OCI-LY1 (cell line): ENCODE measurements at regions not wholly inside any gene's neighbourhood (a gene's known extent, or its start where the extent isn't known, plus 50 kb on each side); places are given as distances from the start of the nearest gene placed in this dataset.

Source experiments
- CTCF ChIP-seq: fragments of 200-600 bp; sonication (generic), shearing (Covaris generic); IDR thresholded peaks from 2 replicates; pipeline ENCODE4 v1.5.1; 2017; ENCODE audit warnings: mild to moderate bottlenecking, antibody characterized with exemption, low read length, moderate library complexity, mixed read lengths
- EZH2 ChIP-seq: fragments of 200-600 bp; sonication (generic), shearing (Covaris generic); IDR thresholded peaks from 2 replicates; pipeline ENCODE4 v1.8.0; 2017; ENCODE audit warnings: borderline replicate concordance, mixed run types, mild to moderate bottlenecking, antibody characterized with exemption, low read length, moderate library complexity, mixed read lengths

- TF ChIP-seq EZH2, result no peak
- no peak for TF ChIP-seq CTCF
Observed at GRCh38 chr5:84869675-84870074, 485.0 kb upstream of the EDIL3 start.
